NCI-H1930 (cell line): ENCODE measurements at regions not wholly inside any gene's neighbourhood (a gene's known extent, or its start where the extent isn't known, plus 50 kb on each side); places are given as distances from the start of the nearest gene placed in this dataset.

Experiments used
- DNase-seq, 2 experiments: peaks; one replicate each; lab custom pipeline; 2025; lab: John Stamatoyannopoulos, UW

DNA sequence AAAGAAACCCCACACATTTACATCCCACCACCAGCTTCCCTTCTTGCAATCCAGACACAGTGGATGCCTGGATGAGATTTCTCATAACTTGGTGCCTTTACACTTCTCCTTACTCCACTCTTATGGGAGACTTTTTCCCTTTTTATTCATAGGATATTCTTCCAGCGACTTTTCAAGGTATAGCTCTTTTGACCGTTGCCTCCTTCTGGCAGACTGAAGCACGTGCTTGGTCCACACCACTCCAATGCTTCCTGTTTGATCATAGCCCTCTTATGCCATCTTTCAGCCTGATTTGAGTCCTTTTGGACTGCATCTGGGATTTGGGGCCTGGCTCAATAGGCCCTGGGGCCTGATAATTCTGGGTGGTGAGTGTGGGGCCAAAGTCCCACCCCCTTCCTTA, 87.7 kb downstream of the ERCC5 start:
- no peak for DNase-seq

DNA sequence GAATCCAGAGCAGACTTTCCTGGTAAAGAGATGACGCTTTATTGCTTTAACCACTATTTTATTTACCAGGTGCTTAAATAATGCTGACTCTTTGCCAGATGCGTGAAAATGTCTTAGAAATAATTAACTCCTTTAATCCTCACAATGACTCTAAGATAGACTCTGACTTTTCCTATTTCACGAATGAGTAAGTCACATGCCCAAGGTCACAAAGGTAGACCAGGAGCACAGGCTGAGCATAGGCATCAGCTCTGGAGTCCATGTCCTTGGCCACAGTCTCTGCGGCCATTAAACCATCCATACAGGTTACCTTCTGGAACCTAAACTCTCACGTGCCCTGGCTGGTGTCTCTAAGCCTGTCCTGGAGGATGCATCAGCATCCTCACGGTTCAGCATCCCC, 87.3 kb downstream of the ERCC5 start:
- no peak for DNase-seq

DNA sequence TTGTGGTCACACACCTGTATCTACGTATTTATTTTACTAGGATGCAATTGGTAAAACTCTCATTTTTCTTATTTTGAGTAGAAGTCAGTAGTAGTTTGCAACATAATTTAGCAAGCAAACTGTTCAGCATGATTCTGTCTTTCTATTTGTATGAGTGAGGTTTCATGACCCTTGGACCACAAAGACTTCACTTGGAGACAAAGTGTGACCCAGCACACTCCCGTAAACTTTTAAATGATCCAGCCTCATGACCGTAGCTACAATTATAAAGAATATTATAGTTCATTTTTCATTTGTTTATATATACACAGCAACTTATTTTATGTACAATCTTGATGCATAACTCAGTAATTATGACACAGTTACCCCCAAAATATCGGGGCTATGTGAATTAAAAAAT, 86.5 kb downstream of the ERCC5 start:
- no peak for DNase-seq

DNA sequence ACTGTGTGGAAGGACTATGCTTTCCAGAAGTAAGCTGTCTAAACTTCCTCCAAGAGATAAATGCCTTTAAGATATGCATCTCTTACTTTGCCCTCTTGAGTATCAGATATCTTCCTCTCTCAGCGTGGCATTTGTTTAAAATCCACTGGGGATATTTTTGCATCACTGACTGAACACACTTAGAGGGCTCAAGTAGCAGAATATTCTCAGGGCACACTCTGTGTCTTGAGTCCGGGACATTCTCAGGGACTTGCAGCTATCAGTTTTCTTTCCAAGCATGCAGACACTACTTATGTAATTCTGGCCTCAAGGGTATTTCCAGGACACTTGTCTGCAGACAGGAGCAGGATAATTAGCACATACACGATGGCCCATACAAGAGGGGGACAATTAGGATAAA, 84.7 kb downstream of the ERCC5 start:
- no peak for DNase-seq

DNA sequence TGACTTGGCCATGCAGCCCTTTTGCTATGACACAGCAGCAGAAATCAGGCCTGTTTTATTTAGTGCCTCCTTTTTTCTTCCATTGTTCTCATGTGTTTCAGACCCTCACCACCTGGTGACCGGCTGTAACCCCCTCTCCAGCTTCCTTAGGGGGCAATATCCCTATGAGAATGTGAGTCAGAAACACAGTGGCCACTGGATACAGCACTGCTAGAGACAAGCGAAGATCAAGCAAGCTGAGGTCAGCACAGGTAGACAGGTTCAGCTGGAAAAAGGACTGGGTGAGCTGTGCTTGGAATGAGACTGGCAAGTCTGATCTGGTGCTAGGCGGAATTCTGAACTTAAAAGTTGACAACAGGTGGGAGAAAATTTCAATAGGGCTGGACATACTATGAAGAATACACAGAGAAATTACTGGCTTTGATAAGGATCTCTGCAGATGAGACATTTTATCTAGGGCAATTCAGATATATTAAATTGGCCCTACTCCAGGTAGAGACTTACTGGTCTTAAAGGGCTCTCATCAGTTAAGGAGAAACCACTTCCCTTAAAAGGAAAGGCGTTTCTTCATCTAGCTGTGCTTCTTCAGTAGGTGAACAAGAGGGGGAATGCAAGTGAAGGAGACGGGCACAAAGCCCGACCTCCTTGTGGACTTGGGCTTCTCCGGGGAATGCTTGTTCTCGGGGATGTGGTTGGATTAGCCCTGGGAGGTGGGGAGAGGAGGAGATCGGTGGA, 83.3 kb downstream of the ERCC5 start:
- no peak for DNase-seq
